ENCODE measurements at regions not wholly inside any gene's neighbourhood (a gene's known extent, or its start where the extent isn't known, plus 50 kb on each side); places are given as distances from the start of the nearest gene placed in this dataset.
"Not testable (repeated sequence)": the region's sequence is repeated elsewhere in the genome, so short reads cannot be mapped to it uniquely, and the experiment has no call there.

DNA sequence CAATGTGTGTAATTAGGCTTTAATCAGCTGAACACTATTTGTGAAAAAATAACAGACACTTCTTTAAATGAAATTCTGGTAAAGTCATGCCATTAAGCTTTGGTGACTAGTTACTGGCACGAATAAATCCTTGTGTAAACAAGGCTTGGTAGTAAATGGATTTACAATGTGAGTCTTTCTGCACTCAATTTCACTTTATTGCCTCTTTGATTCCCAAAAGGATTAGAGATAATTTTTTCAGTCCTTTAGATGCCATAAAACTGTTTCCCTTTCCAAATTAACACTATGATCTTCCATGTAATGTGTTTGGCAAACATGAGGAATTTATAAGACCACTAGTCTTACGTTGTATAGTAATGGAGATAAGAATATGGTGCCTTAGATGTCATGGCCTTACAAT lies 339.5 kb upstream of the DNAJC19 start:
- H3K4me3 Mint-ChIP-seq, result no peak overlapping the region
- H3K36me3 Mint-ChIP-seq, result no peaks in the 10 kb centered on the region
- no peaks in the 10 kb centered on the region for H3K9me3 Mint-ChIP-seq
- no peaks in the 10 kb centered on the region for H3K27me3 Mint-ChIP-seq
- H3K27ac Mint-ChIP-seq, result no peak overlapping the region
- no peaks in the 10 kb centered on the region for H3K4me1 Mint-ChIP-seq

DNA sequence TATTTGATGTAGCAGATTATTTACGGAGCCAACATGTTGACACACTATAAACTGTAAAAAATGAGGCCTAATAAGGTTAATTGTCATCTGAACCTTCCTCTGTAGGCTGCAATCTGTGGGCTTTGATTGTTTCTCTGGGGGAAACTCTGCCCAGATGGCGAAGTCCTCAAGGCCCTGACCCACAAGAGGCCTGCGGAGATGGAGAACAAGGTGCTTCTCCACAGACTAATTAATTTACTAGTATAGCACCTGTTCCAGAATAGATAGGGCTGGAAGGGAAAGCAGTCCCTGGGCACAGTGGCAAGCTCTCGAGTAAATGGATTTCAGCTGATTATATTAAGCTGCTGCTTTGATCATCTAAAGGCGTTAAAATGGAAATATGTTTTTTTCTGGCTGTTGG lies 338.8 kb upstream of the DNAJC19 start:
- H3K9me3 Mint-ChIP-seq, result peaks cover 0 to 3% (median 2%) of the 10 kb centered on the region in 3 donors
- H3K27ac Mint-ChIP-seq, result no peak overlapping the region
- no peaks in the 10 kb centered on the region for H3K27me3 Mint-ChIP-seq
- no peaks in the 10 kb centered on the region for H3K36me3 Mint-ChIP-seq
- no peak overlapping the region for H3K4me3 Mint-ChIP-seq
- H3K4me1 Mint-ChIP-seq, result no peaks in the 10 kb centered on the region

GRCh38 chr3:181327349-181327748 lies 337.8 kb upstream of the DNAJC19 start:
- no peaks in the 10 kb centered on the region for H3K27me3 Mint-ChIP-seq
- H3K9me3 Mint-ChIP-seq, result peaks cover 3 to 10% (median 5%) of the 10 kb centered on the region in 3 donors
- H3K36me3 Mint-ChIP-seq, result no peaks in the 10 kb centered on the region
- H3K27ac Mint-ChIP-seq, result no peak overlapping the region
- no peaks in the 10 kb centered on the region for H3K4me1 Mint-ChIP-seq
- no peak overlapping the region for H3K4me3 Mint-ChIP-seq

- Mint-ChIP-seq H3K4me1 (no peaks in the 10 kb centered on the region), H3K4me3 (no peak overlapping the region), H3K27ac (no peak overlapping the region), H3K9me3 (peaks cover 5 to 14% (median 11%) of the 10 kb centered on the region in 3 donors), H3K36me3 (no peaks in the 10 kb centered on the region), H3K27me3 (no peaks in the 10 kb centered on the region)
These were observed 337.2 kb upstream of the DNAJC19 start for GRCh38 chr3:181326637-181327223.

DNA sequence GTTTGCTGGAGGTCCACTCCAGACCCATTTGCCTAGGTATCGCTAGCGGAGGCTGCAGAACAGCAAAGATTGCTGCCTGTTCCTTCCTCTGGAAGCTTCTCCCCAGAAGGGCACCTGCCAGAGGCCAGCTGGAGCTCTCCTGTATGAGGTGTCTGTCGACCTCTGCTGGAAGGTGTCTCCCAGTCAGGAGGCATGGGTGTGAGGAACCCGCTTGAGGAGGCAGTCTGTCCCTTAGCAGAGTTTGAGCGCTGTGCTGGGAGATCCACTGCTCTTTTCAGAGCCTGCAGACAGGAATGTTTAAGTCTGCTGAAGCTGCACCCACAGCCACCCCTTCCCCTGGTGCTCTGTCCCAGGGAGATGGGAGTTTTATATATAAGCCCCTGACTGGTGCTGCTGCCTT lies 335.0 kb upstream of the DNAJC19 start:
- not testable (repeated sequence) for H3K36me3 Mint-ChIP-seq, H3K27me3 Mint-ChIP-seq, H3K27ac Mint-ChIP-seq, H3K4me1 Mint-ChIP-seq, H3K4me3 Mint-ChIP-seq
- peaks cover 5 to 19% (median 13%) of the 10 kb centered on the region in 3 donors for H3K9me3 Mint-ChIP-seq

DNA sequence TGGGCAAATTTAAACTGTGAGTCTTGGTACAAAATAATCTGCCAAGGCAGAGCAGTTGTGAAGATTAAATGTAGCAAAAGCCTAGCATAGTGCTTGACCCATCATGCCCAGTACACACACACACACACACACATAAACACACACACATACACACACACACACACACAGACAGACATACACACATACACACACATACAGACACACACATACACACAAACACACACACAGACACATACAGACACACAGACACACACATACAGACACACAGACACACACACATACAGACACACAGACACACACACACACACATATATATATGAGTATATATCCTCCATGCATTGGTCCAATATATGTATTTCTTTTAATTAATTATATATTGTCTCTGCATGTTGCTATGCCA lies 328.8 kb upstream of the DNAJC19 start:
- Mint-ChIP-seq H3K4me3 (no peak overlapping the region), H3K4me1 (no peaks in the 10 kb centered on the region), H3K27me3 (no peaks in the 10 kb centered on the region), H3K9me3 (peaks cover 3 to 15% (median 13%) of the 10 kb centered on the region in 3 donors), H3K27ac (no peak overlapping the region), H3K36me3 (no peaks in the 10 kb centered on the region)

DNA sequence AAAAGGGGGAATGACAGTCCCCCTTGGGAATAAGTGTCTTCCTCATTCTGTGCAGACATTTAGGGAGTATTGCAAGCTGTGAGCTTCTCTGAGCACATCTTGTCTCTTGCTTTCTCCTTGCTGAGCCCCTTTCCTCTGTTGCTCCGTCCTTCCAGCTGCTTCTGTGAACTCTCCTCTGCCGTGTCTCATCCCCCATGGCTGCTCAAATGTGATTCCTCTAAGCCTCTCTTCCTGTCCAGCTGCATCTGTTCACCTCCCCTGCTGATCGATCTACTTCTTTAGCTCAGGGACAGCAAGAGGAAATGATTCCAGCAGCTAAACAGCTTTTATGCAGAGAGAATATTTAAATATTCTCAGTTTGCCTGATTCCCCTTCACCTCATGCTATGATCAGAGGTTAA lies 328.0 kb upstream of the DNAJC19 start:
- no peaks in the 10 kb centered on the region for H3K36me3 Mint-ChIP-seq
- peaks cover 0 to 2% (median 0%) of the 10 kb centered on the region in 3 donors for H3K4me1 Mint-ChIP-seq
- no peak overlapping the region for H3K27ac Mint-ChIP-seq
- no peaks in the 10 kb centered on the region for H3K27me3 Mint-ChIP-seq
- H3K9me3 Mint-ChIP-seq, result peaks cover 3 to 11% (median 10%) of the 10 kb centered on the region in 3 donors
- no peak overlapping the region for H3K4me3 Mint-ChIP-seq

- H3K4me3 Mint-ChIP-seq, result no peak overlapping the region
These were observed 326.9 kb upstream of the DNAJC19 start for GRCh38 chr3:181316482-181316881.

DNA sequence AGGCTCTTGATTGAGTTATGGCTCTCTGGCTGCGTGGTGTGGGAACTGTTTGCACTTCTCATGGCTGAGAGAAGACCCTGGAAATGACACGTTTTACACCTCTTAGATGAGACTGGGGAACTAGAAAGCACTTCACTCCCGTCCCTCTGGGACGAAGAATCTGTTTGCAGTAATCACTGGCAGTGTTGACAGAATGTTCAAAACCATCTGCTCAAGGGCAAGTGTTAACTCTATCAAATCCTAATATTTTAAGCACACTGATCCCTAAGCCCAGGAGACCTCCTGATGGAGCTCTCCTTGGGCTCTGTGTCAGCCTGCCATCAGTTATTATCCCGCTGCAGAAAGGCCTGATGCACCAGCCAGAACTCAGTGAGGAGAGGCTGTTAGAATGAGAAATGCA lies 323.8 kb upstream of the DNAJC19 start:
- H3K27ac Mint-ChIP-seq, result no peak overlapping the region
- peaks cover 0 to 1% (median 0%) of the 10 kb centered on the region in 3 donors for H3K9me3 Mint-ChIP-seq
- no peak overlapping the region for H3K4me3 Mint-ChIP-seq
- H3K36me3 Mint-ChIP-seq, result no peaks in the 10 kb centered on the region
- peaks cover 9% of the 10 kb centered on the region for H3K27me3 Mint-ChIP-seq
- H3K4me1 Mint-ChIP-seq, result peaks cover 0 to 4% (median 2%) of the 10 kb centered on the region in 3 donors

More at GRCh38 chr3:181316482-181316881, 326.9 kb upstream of the DNAJC19 start:
- H3K9me3 Mint-ChIP-seq, result peaks cover 0 to 2% (median 0%) of the 10 kb centered on the region in 3 donors
- H3K4me1 Mint-ChIP-seq, result peaks cover 0 to 2% (median 2%) of the 10 kb centered on the region in 3 donors
- no peaks in the 10 kb centered on the region for H3K27me3 Mint-ChIP-seq
- no peaks in the 10 kb centered on the region for H3K36me3 Mint-ChIP-seq
- H3K27ac Mint-ChIP-seq, result no peak overlapping the region

GRCh38 chr3:181311186-181311585 lies 321.6 kb upstream of the DNAJC19 start:
- H3K27me3 Mint-ChIP-seq, result peaks cover 9% of the 10 kb centered on the region

DNA sequence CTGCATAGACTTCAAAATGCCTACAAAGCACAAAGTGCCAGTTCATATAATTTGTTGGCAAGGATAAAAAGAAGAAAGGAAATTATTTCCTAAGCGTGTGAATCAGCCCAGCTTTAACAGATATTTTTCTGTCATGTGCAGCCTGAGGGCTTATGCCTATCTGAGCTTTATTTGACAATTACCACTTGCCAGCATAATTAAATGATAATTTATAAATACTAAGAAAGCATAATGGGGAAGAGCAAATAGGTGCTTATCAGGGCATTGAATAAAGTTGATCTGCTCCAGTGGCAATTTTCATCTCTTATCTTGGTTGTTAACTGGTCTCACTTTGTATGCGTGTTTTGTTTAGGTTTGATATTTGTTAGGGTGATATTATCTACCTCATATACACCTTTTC lies 313.4 kb upstream of the DNAJC19 start:
- no peaks in the 10 kb centered on the region for H3K36me3 Mint-ChIP-seq
- no peak overlapping the region for H3K27ac Mint-ChIP-seq
- peaks cover 2% of the 10 kb centered on the region for H3K27me3 Mint-ChIP-seq
- H3K4me3 Mint-ChIP-seq, result no peak overlapping the region
- peaks cover 0 to 3% (median 0%) of the 10 kb centered on the region in 3 donors for H3K9me3 Mint-ChIP-seq
- no peaks in the 10 kb centered on the region for H3K4me1 Mint-ChIP-seq

More at GRCh38 chr3:181311186-181311585, 321.6 kb upstream of the DNAJC19 start:
- Mint-ChIP-seq H3K27ac (no peak overlapping the region), H3K9me3 (peaks cover 0 to 4% (median 0%) of the 10 kb centered on the region in 3 donors), H3K4me3 (no peak overlapping the region), H3K4me1 (peaks cover 0 to 4% (median 2%) of the 10 kb centered on the region in 3 donors), H3K36me3 (no peaks in the 10 kb centered on the region)

DNA sequence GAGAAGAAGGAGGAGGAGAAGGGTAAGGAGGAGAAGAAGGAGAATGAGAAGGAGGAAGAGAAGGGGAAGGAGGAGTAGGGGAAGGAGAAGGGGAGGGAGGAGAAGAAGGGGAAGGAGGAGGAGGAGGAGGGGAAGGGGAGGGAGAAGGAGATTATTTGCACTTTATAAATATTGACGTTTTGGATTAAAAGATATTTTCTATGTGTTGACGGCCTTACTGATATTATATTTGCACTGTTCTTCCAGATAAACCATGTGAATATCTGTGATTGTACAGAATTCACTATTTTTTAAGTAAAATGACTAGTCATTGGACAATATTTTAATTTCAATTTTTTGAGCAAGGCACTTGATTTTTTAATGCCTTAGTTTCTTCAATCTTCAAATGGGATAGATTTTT lies 310.5 kb upstream of the DNAJC19 start:
- H3K27me3 Mint-ChIP-seq, result peaks cover 4% of the 10 kb centered on the region
- H3K9me3 Mint-ChIP-seq, result peaks cover 0 to 2% (median 0%) of the 10 kb centered on the region in 3 donors
- H3K4me3 Mint-ChIP-seq, result no peak overlapping the region
- H3K36me3 Mint-ChIP-seq, result no peaks in the 10 kb centered on the region
- no peaks in the 10 kb centered on the region for H3K4me1 Mint-ChIP-seq
- no peak overlapping the region for H3K27ac Mint-ChIP-seq

DNA sequence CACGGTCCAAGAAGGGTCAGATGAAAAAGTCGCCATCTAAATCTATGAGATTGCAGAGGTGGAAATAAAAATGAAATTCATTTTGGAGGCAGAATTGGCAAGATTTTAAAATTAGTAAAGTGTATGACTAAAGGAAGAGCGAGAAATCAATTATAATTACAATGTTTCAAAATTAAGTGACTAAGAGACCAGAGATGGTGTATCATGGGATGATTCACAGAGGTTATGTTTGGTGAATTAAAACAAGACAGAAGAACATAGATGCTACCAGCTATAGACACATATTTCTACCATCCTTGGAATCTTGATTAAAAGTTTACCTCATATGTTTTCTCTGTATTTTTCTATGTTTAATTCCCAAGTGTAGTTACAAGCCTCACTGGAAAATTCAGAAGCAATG lies 308.9 kb upstream of the DNAJC19 start:
- no peaks in the 10 kb centered on the region for H3K4me1 Mint-ChIP-seq
- peaks cover 0 to 2% (median 0%) of the 10 kb centered on the region in 3 donors for H3K9me3 Mint-ChIP-seq
- H3K36me3 Mint-ChIP-seq, result no peaks in the 10 kb centered on the region
- H3K27ac Mint-ChIP-seq, result no peak overlapping the region
- H3K4me3 Mint-ChIP-seq, result no peak overlapping the region
- H3K27me3 Mint-ChIP-seq, result peaks cover 2% of the 10 kb centered on the region

DNA sequence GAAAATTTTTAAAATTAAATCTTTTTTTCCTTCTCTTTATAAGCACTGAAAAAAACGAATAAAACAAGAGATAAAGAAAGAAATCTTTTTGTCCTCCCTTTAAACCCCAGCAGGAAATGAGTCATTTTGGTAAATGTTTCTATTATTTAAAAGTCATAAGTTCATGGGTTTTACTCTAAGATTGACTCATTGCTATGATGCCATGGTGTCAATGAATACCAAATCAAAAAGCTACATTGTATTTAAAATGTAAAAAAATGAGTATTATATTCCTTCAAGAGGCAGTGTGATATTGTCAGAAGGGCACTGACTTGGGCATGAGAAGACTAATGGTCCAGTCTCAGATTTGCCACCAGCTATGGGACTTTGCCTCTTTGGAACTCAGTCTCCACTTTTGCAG lies 303.4 kb upstream of the DNAJC19 start:
- Mint-ChIP-seq H3K4me1 (no peaks in the 10 kb centered on the region), H3K9me3 (peaks cover 0 to 2% (median 0%) of the 10 kb centered on the region in 3 donors), H3K27ac (no peak overlapping the region), H3K36me3 (no peaks in the 10 kb centered on the region), H3K4me3 (no peak overlapping the region), H3K27me3 (peaks cover 2% of the 10 kb centered on the region)

DNA sequence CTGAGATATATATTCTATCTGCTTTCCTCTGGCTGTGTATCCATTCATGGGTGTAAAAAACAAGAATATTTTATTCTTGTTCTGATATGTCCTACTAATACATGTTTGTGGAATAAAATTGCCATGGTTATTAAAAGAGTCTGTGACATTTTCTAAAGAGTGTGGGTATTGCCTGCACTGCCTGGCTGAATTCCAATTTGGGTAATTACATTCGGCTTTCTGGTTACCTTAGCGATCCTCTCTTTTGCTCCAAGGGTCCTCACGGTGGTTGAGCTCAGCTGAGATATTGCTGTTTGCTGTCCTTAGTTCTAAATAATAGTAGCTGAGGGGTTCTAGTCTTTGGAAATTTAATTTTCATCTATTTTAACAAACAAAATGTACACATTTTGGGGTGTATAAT lies 301.4 kb upstream of the DNAJC19 start:
- Mint-ChIP-seq H3K36me3 (no peaks in the 10 kb centered on the region), H3K27ac (no peak overlapping the region), H3K27me3 (no peaks in the 10 kb centered on the region), H3K4me3 (no peak overlapping the region), H3K9me3 (peaks cover 0 to under 1% (median 0%) of the 10 kb centered on the region in 3 donors), H3K4me1 (no peaks in the 10 kb centered on the region)

DNA sequence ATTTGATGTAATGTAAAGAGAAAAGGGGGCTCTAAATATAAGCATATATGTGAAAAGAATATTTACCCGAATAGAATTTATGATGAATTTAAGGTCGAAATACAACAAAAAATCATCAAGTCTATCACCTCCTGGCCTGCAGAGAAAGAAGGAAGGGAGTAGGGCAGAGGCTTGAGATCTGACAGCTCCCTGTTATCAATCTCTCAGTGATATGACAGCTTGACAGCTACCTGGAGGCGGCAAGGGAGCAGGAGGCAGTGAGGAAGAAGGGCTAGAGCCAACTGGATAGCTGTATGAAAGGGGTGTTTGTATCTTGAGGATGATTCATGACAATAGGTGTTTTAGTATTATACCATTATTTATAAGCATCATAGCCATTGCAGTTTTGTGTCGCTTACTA lies 299.8 kb upstream of the DNAJC19 start:
- Mint-ChIP-seq H3K27ac (no peak overlapping the region), H3K4me3 (no peak overlapping the region), H3K4me1 (no peaks in the 10 kb centered on the region), H3K9me3 (no peaks in the 10 kb centered on the region), H3K36me3 (no peaks in the 10 kb centered on the region), H3K27me3 (no peaks in the 10 kb centered on the region)
